Peyer's patch (tissue), 4 donors: ENCODE measurements at regions not wholly inside any gene's neighbourhood (a gene's known extent, or its start where the extent isn't known, plus 50 kb on each side); places are given as distances from the start of the nearest gene placed in this dataset.

Source experiments
- POLR2A ChIP-seq, 2 donors: fragments of 450-650 bp; IDR thresholded peaks; one replicate each; pipeline ENCODE4 v1.5.1; 2017; ENCODE audit warnings: antibody characterized with exemption in 2 of 2, mild to moderate bottlenecking in 2 of 2, moderate library complexity in 2 of 2
- TF ChIP-seq, protein P1 (sequence below), 6 experiments: fragments of 450-650 bp in 4 of 6; fragments of 200-600 bp in 2 of 6; sonication (generic) in 1 of 6; IDR thresholded peaks; one replicate each; pipeline ENCODE4 v1.5.1; 2017 to 2019; ENCODE audit warnings: antibody characterized with exemption in 6 of 6, mild to moderate bottlenecking in 3 of 6, moderate library complexity in 1 of 6

- TF ChIP-seq, protein P1, sequence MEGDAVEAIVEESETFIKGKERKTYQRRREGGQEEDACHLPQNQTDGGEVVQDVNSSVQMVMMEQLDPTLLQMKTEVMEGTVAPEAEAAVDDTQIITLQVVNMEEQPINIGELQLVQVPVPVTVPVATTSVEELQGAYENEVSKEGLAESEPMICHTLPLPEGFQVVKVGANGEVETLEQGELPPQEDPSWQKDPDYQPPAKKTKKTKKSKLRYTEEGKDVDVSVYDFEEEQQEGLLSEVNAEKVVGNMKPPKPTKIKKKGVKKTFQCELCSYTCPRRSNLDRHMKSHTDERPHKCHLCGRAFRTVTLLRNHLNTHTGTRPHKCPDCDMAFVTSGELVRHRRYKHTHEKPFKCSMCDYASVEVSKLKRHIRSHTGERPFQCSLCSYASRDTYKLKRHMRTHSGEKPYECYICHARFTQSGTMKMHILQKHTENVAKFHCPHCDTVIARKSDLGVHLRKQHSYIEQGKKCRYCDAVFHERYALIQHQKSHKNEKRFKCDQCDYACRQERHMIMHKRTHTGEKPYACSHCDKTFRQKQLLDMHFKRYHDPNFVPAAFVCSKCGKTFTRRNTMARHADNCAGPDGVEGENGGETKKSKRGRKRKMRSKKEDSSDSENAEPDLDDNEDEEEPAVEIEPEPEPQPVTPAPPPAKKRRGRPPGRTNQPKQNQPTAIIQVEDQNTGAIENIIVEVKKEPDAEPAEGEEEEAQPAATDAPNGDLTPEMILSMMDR (IDR thresholded peaks at IDR 0.05): no peak
- TF ChIP-seq POLR2A (IDR thresholded peaks at IDR 0.05): no peak
Observed at GRCh38 chr4:152234571-152234970, 301.3 kb downstream of the FBXW7 start.
